Right renal cortex interstitium (tissue), 3 donors: ENCODE measurements at regions not wholly inside any gene's neighbourhood (a gene's known extent, or its start where the extent isn't known, plus 50 kb on each side); places are given as distances from the start of the nearest gene placed in this dataset.
"Not testable (repeated sequence)": the region's sequence is repeated elsewhere in the genome, so short reads cannot be mapped to it uniquely, and the experiment has no call there.

ENCODE experiments used
- DNase-seq, 3 donors: peaks; one replicate each; pipeline ENCODE4 v3.0.0-alpha.2; 2013; ENCODE audit warnings: low read depth in 3 of 3, low spot score in 2 of 3

- no peak for DNase-seq
Observed at GRCh38 chr2:13143451-13143850, 426.7 kb downstream of the TRIB2 start.

- DNase-seq, result no peak
Observed at GRCh38 chr2:13156916-13157315, 440.2 kb downstream of the TRIB2 start.

GRCh38 chr2:13158466-13158865 lies 441.7 kb downstream of the TRIB2 start:
- DNase-seq, result no peak

- no peak for DNase-seq
Observed at GRCh38 chr2:13180729-13181128, 464.0 kb downstream of the TRIB2 start.

- DNase-seq, result no peak
Observed at GRCh38 chr2:13193075-13193474, 476.3 kb downstream of the TRIB2 start.

GRCh38 chr2:13193900-13194299 lies 477.2 kb downstream of the TRIB2 start:
- peak in 2 of 3 donors; percentile 2 to 29 for DNase-seq

GRCh38 chr2:13195270-13195669 lies 478.5 kb downstream of the TRIB2 start:
- DNase-seq, result no peak

GRCh38 chr2:13197248-13197647 lies 480.5 kb downstream of the TRIB2 start:
- no peak for DNase-seq

- DNase-seq, result no peak
Observed at GRCh38 chr2:13201924-13202323, 485.2 kb downstream of the TRIB2 start.

GRCh38 chr2:13212115-13212514 lies 495.4 kb downstream of the TRIB2 start:
- no peak for DNase-seq

- no peak for DNase-seq
Observed at GRCh38 chr2:13218205-13218604, 501.5 kb downstream of the TRIB2 start.

GRCh38 chr2:13227578-13227977 lies 510.8 kb downstream of the TRIB2 start:
- DNase-seq, result no peak

GRCh38 chr2:13230221-13230620 lies 513.5 kb downstream of the TRIB2 start:
- DNase-seq, result no peak

- DNase-seq, result no peak
Observed at GRCh38 chr2:13240061-13240460, 523.3 kb downstream of the TRIB2 start.

GRCh38 chr2:13240789-13241487 lies 524.2 kb downstream of the TRIB2 start:
- DNase-seq, result no peak

- no peak for DNase-seq
Observed at GRCh38 chr2:13252615-13253014, 535.9 kb downstream of the TRIB2 start.

GRCh38 chr2:13255485-13255884 lies 538.7 kb downstream of the TRIB2 start:
- DNase-seq, result no peak

GRCh38 chr2:13260402-13260801 lies 543.7 kb downstream of the TRIB2 start:
- peak in 1 of 3 donors; percentile 4 for DNase-seq

- DNase-seq, result no peak
Observed at GRCh38 chr2:13266166-13266565, 549.4 kb downstream of the TRIB2 start.

GRCh38 chr2:13284688-13285087 lies 568.0 kb downstream of the TRIB2 start:
- no peak for DNase-seq

GRCh38 chr2:13289310-13289709 lies 572.6 kb downstream of the TRIB2 start:
- DNase-seq, result no peak

GRCh38 chr2:13308478-13308805 lies 591.7 kb downstream of the TRIB2 start:
- DNase-seq, result not testable (repeated sequence)

- DNase-seq, result no peak
Observed at GRCh38 chr2:13308989-13309388, 592.3 kb downstream of the TRIB2 start.
